ENCODE measurements at regions not wholly inside any gene's neighbourhood (a gene's known extent, or its start where the extent isn't known, plus 50 kb on each side); places are given as distances from the start of the nearest gene placed in this dataset.
"Not testable (repeated sequence)": the region's sequence is repeated elsewhere in the genome, so short reads cannot be mapped to it uniquely, and the experiment has no call there.

GRCh38 chr9:23046026-23046425, 599.4 kb downstream of the DMRTA1 start:
- TF ChIP-seq CTCF (IDR thresholded peaks at IDR 0.05); ZFX (IDR thresholded peaks at IDR 0.05; ENCODE audit: borderline replicate concordance): not testable (repeated sequence)
